AG10803 (cell line): ENCODE measurements at regions not wholly inside any gene's neighbourhood (a gene's known extent, or its start where the extent isn't known, plus 50 kb on each side); places are given as distances from the start of the nearest gene placed in this dataset.

Experiments
- DNase-seq: peaks from one replicate; pipeline ENCODE4 v3.0.0; 2010; ENCODE audit warnings: low read depth
- H3K4me3 ChIP-seq: 2 replicates; pipeline ENCODE4 v1.5.1; 2011; ENCODE audit warnings: mild to moderate bottlenecking, low read length, control low read depth
- CTCF ChIP-seq: conservative IDR thresholded peaks from 2 replicates; pipeline ENCODE4 v1.5.1; 2011; ENCODE audit warnings: mild to moderate bottlenecking, low read length, control low read depth, inconsistent platforms

- no peak for TF ChIP-seq CTCF
- no peak for DNase-seq
- H3K4me3 ChIP-seq: no peak overlapping the region
Observed at GRCh38 chr6:79422666-79423065, 114.6 kb downstream of the LCA5 start.

GRCh38 chr6:79421707-79422484 is 115.3 kb downstream of the LCA5 start:
- DNase-seq: peak; percentile 59
- TF ChIP-seq CTCF: no peak
- no peak overlapping the region for H3K4me3 ChIP-seq

- no peak overlapping the region for H3K4me3 ChIP-seq
- TF ChIP-seq CTCF: no peak
- DNase-seq: peak; percentile 34
Observed at GRCh38 chr6:79421001-79421411, 116.2 kb downstream of the LCA5 start.

- DNase-seq: no peak
- no peak for TF ChIP-seq CTCF
- no peak overlapping the region for H3K4me3 ChIP-seq
Observed at GRCh38 chr6:79420054-79420453, 117.2 kb downstream of the LCA5 start.

GRCh38 chr6:79416931-79417330 is 120.3 kb downstream of the LCA5 start:
- no peak for TF ChIP-seq CTCF

GRCh38 chr6:79413562-79414002 is 123.6 kb downstream of the LCA5 start:
- no peak overlapping the region for H3K4me3 ChIP-seq
- no peak for TF ChIP-seq CTCF
- DNase-seq: peak; percentile 48

More at GRCh38 chr6:79416931-79417330, 120.3 kb downstream of the LCA5 start:
- no peak for DNase-seq
- no peak overlapping the region for H3K4me3 ChIP-seq

GRCh38 chr6:79410806-79411205 is 126.4 kb downstream of the LCA5 start:
- no peak for DNase-seq
- no peak overlapping the region for H3K4me3 ChIP-seq
- TF ChIP-seq CTCF: no peak
